NB4 (cell line): ENCODE measurements at regions not wholly inside any gene's neighbourhood (a gene's known extent, or its start where the extent isn't known, plus 50 kb on each side); places are given as distances from the start of the nearest gene placed in this dataset.

Source experiments
- DNase-seq: peaks from one replicate; pipeline ENCODE4 v3.0.0; 2010; ENCODE audit warnings: low read depth
- H3K4me3 ChIP-seq: one replicate; pipeline ENCODE4 v1.5.1; 2011; ENCODE audit warnings: mild to moderate bottlenecking, low read depth, low read length, moderate library complexity
- MYC ChIP-seq: IDR thresholded peaks from 2 replicates; pipeline ENCODE4 v1.6.1; 2011; ENCODE audit warnings: low read depth, low read length
- POLR2A ChIP-seq: IDR thresholded peaks from 2 replicates; pipeline ENCODE4 v1.6.1; 2011; ENCODE audit warnings: mild to moderate bottlenecking; ENCODE audit not compliant: insufficient read length; ENCODE audit errors: extremely low read depth
- TF ChIP-seq, protein P1 (sequence below): IDR thresholded peaks from 2 replicates; pipeline ENCODE4 v1.6.1; 2011; ENCODE audit warnings: low read depth, low read length
- TF ChIP-seq, protein P2 (sequence below): IDR thresholded peaks from one replicate; pipeline ENCODE4 v1.5.1; 2012; ENCODE audit warnings: low read depth, low read length

DNA sequence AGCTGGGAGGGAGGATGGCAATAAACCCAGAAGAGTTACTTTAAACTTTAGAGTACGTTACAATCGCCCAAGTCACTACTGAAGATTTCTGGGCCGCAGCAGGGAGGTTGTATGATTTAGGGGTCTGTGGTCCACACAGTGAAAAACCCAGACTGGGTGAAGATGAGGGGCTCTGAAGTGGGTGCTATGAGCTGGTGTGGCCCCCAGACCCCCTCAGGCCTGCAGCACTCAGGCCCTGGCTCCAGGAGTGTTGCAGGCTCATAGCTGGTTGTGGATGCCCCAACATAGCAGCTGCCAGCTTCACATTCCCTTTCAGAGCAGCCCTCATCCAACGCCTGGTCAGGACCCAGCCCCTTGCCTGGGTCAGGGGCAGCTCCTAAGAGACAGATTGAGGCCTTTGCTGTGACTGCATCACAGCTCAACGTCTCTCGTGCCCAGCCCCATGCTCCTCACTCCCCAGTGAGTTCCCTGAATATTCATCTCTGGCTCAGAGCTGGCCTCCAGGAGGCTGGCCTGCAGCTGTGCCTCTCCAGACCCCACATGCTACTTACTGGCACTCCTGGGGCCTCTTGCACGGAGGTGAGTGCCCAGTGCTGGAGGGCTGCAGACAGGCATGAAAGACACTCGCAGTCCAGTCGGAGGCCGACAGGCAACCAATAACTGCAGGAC lies 94.5 kb upstream of the MYCN start:
- no peak for DNase-seq
- TF ChIP-seq, protein P1, sequence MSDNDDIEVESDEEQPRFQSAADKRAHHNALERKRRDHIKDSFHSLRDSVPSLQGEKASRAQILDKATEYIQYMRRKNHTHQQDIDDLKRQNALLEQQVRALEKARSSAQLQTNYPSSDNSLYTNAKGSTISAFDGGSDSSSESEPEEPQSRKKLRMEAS: no peak
- TF ChIP-seq POLR2A (no peak), MYC (no peak)
- TF ChIP-seq, protein P2, sequence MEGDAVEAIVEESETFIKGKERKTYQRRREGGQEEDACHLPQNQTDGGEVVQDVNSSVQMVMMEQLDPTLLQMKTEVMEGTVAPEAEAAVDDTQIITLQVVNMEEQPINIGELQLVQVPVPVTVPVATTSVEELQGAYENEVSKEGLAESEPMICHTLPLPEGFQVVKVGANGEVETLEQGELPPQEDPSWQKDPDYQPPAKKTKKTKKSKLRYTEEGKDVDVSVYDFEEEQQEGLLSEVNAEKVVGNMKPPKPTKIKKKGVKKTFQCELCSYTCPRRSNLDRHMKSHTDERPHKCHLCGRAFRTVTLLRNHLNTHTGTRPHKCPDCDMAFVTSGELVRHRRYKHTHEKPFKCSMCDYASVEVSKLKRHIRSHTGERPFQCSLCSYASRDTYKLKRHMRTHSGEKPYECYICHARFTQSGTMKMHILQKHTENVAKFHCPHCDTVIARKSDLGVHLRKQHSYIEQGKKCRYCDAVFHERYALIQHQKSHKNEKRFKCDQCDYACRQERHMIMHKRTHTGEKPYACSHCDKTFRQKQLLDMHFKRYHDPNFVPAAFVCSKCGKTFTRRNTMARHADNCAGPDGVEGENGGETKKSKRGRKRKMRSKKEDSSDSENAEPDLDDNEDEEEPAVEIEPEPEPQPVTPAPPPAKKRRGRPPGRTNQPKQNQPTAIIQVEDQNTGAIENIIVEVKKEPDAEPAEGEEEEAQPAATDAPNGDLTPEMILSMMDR: no peak
- no peak overlapping the region for H3K4me3 ChIP-seq

DNA sequence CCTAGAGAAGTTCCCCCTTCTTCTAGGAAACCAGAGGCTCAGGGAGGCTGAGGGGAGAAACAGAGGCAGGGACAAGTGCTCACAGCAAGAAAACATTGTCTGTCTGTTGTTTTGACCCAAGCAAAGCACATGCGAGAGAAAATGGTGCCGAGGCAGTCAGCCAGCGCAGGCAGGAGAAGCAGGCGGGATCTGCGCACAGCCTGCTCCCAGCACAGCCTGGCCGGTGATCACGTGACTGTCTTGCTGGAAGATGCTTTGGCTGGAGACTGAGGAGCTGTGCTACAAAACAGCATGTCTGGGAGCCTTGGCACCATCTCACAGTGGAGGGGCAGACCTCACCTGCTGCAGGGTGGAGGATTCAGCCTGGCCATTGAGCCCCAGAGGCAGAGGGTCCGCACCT lies 93.7 kb upstream of the MYCN start:
- no peak for DNase-seq
- H3K4me3 ChIP-seq: no peak overlapping the region
- TF ChIP-seq POLR2A (no peak), MYC (no peak)
- TF ChIP-seq, protein P1: no peak
- TF ChIP-seq, protein P2: no peak

DNA sequence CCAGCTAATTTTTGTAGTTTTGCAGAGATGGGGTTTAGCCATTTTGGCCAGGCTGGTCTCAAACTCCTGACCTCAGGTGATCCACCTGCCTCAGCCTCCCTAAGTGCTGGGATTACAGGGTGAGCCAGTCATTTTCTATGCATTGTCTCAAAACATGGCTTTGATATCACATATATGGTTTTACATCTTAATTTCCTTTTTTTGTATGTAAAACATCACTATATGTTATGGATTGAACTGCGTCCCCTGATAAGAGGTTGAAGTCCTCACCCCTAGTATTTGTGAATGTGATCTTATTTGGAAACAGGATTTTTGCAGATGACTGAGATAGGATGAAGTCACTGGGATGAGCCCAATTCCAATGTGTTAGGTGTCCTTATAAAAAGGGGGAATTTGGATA lies 89.8 kb upstream of the MYCN start:
- no peak overlapping the region for H3K4me3 ChIP-seq
- no peak for DNase-seq
- TF ChIP-seq, protein P2: no peak
- TF ChIP-seq, protein P1: no peak
- no peak for TF ChIP-seq MYC
- no peak for TF ChIP-seq POLR2A

DNA sequence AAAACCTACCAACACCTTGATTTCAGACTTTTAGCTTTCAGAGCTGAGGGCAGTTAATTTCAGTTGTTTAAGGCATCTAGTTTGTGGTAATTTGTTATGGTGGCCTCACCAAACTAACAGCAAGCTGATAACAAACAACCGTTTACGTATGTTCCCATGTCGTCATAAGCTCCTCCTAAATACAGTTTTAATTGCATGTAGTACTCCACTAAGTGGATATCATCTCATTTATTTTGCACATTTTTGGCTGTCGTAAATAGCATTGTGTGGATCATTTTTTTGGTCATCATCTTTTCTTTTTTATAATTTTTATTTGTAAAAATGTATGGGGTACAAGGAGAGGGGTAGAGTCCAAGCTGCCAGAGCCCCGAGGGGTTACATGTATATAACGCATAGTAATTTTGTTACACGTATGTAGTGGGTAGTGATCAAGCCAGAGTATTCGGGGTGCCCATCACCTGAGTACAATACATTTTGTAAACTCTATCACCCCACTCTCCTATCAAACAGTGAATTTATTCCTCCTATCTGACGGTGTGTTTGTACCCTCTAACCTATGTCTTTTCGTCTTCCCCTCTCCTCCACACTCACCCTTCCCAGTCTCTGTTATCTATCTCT lies 89.2 kb upstream of the MYCN start:
- DNase-seq: no peak
- TF ChIP-seq, protein P1: no peak
- no peak for TF ChIP-seq POLR2A
- TF ChIP-seq MYC: no peak
- TF ChIP-seq, protein P2: no peak

DNA sequence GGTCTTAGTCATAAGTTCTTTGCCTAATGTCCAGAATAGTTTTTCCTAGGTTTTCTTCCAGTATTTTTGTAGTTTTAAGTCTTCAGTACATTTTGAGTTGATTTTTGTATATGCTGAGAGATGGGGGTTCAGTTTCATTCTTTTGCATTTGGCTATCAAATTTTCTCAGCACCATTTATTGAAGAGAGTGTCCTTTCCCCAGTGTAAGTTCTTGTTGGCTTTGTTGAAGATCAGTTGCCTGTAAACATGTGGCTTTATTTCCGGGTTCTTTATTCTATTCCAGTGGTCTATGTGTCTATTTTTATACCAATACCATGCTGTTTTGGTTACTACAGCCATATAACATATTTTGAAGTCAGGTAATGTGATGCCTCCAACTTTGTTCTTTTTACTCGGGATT lies 87.5 kb upstream of the MYCN start:
- TF ChIP-seq, protein P1: no peak
- TF ChIP-seq MYC (no peak), POLR2A (no peak)
- TF ChIP-seq, protein P2: no peak
- no peak overlapping the region for H3K4me3 ChIP-seq
- no peak for DNase-seq

More for the DNA sequence above, 89.2 kb upstream of the MYCN start:
- H3K4me3 ChIP-seq: no peak overlapping the region
